ENCODE measurements at regions not wholly inside any gene's neighbourhood (a gene's known extent, or its start where the extent isn't known, plus 50 kb on each side); places are given as distances from the start of the nearest gene placed in this dataset.
A peak's percentile ranks its signal among the peaks of the same experiment; 100 is the strongest.

DNA sequence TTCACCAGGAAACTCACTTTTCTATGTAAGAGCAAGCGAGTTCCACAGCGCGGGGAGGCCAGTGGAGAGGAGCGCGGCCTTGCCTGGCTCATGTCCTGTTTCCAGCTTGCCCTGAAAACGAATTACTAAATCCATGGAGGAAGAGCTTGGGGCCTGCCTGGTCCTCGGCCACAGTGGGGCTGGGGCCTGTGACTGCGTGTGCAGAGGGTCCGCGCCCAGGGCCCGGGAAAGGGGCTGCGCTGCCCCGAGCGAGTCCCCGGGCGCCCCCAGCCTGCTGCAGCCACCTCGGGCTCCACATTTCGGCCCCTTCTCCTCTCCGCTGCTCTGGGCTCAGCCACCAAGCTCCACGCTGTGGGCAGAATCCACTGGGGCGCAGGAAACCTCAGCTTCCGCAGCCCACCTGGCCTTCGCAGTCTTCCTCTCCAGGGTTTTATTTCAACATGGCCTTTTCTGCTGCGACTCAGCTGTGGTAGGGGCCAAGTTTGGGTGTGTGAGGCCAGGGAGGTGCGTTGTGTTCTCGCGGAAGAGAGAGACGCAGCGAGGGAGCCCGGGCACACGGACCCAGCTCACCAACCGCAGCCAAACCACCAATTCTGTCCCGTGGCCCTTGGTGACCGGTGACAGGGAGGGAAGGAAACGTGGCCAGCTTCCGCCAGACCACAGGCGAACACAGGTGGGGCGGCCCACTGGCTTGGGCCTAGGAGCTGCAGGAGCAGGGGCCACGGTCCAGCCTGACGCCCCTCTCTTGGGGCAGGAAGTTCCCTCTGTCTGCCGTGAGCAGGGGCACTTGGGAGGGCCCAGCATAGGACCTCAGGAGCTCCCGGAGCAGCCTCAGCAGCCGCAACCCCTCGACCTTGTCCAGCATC, 211.4 kb downstream of the ERMARD start:
- no peak overlapping the region for H3K4me3 ChIP-seq (ENCODE audit: insufficient read depth, low read depth, low read length)

DNA sequence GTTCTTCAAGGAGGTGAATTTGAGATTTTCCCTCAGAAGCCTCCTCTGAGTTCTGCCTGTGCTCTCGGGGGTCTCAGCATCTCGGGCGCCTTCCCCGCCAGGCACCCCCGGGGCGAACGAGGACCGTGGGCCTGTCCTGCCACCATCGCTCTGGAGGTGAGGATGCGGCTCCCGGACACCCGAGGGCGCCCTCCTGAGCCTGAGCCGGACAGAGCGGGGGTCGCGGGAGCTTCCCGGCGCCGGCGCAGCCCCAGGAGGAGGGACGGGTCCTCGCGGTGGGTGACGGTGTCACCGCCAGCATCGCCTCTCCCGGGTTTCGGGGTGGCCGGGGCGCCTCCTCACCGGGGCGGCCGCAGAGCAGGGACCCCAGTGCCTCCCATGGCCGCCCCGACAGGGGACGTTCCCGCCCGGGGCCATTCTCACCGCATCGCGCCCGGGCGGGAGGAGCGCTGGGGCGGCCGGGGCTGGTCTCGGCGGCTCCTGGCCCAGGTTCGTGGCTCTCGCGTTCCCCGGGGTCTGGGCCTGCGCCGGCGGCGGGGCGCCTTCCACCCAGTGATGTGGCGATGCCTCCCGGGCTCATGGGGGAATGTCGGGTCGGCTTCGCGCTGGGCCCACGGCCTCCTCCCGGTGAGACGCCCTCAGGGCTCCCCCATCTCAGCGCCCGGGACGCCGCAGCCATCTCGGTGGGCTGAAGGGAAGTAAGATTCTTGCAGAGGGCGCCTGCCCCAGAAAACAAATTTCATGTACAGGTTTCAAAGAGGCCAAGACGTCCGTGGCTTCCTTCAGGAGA, 210.5 kb downstream of the ERMARD start:
- Mint-ChIP-seq H3K36me3 (ENCODE audit: low read depth, unreplicated experiment) (no peaks in the 10 kb centered on the region), H3K9me3 (ENCODE audit: unreplicated experiment) (peaks cover 8% of the 10 kb centered on the region), H3K4me3 (ENCODE audit: unreplicated experiment) (no peak overlapping the region), H3K4me1 (ENCODE audit: low read depth, unreplicated experiment) (no peaks in the 10 kb centered on the region), H3K27me3 (ENCODE audit: low read depth, unreplicated experiment) (peaks cover 59% of the 10 kb centered on the region), H3K27ac (ENCODE audit: unreplicated experiment) (no peak overlapping the region)
- FAIRE-seq (no peak), DNase-seq (ENCODE audit: low read depth) (no peak)
- no peaks in the 10 kb centered on the region for H3K79me2 ChIP-seq (ENCODE audit: insufficient read depth, low read length)
- H3K4me3 ChIP-seq (ENCODE audit: insufficient read depth, low read depth, low read length) = no peak overlapping the region
- no peaks in the 10 kb centered on the region for H3K4me1 ChIP-seq (ENCODE audit: insufficient read depth, low read length)
- H3K27ac ChIP-seq (ENCODE audit: low read depth, low read length) = no peak overlapping the region
- no peaks in the 10 kb centered on the region for H3K27me3 ChIP-seq (ENCODE audit: insufficient read depth, low read length)
- peak overlapping the region; percentile 39 for H3K4me2 ChIP-seq (ENCODE audit: low read length)
- no peak overlapping the region for H3K9ac ChIP-seq (ENCODE audit: low read length)
- H3K36me3 ChIP-seq (ENCODE audit: insufficient read depth, low read length) = no peaks in the 10 kb centered on the region
- H3K9me3 ChIP-seq (ENCODE audit: insufficient read depth, low read depth, low read length) = no peaks in the 10 kb centered on the region
- peak overlapping the region; percentile 26 for H2AFZ ChIP-seq (ENCODE audit: low read depth, low read length)
- TF ChIP-seq, protein P1, sequence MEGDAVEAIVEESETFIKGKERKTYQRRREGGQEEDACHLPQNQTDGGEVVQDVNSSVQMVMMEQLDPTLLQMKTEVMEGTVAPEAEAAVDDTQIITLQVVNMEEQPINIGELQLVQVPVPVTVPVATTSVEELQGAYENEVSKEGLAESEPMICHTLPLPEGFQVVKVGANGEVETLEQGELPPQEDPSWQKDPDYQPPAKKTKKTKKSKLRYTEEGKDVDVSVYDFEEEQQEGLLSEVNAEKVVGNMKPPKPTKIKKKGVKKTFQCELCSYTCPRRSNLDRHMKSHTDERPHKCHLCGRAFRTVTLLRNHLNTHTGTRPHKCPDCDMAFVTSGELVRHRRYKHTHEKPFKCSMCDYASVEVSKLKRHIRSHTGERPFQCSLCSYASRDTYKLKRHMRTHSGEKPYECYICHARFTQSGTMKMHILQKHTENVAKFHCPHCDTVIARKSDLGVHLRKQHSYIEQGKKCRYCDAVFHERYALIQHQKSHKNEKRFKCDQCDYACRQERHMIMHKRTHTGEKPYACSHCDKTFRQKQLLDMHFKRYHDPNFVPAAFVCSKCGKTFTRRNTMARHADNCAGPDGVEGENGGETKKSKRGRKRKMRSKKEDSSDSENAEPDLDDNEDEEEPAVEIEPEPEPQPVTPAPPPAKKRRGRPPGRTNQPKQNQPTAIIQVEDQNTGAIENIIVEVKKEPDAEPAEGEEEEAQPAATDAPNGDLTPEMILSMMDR (IDR thresholded peaks at IDR 0.05; ENCODE audit: insufficient read depth, low read depth, low read length) = no peak
- TF ChIP-seq EZH2 (IDR thresholded peaks at IDR 0.05; ENCODE audit: insufficient read depth, low read length) = no peak
- H4K20me1 ChIP-seq (ENCODE audit: insufficient read depth, low read length) = no peaks in the 10 kb centered on the region

More for the DNA sequence above, 211.4 kb downstream of the ERMARD start:
- peaks cover 8% of the 10 kb centered on the region for H3K9me3 Mint-ChIP-seq (ENCODE audit: unreplicated experiment)
- Histone ChIP-seq H3K4me2 (ENCODE audit: low read length) (no peak overlapping the region), H3K9me3 (ENCODE audit: insufficient read depth, low read depth, low read length) (no peaks in the 10 kb centered on the region), H2AFZ (ENCODE audit: low read depth, low read length) (no peak overlapping the region), H3K36me3 (ENCODE audit: insufficient read depth, low read length) (no peaks in the 10 kb centered on the region), H3K4me1 (ENCODE audit: insufficient read depth, low read length) (no peaks in the 10 kb centered on the region), H3K79me2 (ENCODE audit: insufficient read depth, low read length) (no peaks in the 10 kb centered on the region), H4K20me1 (ENCODE audit: insufficient read depth, low read length) (no peaks in the 10 kb centered on the region), H3K27me3 (ENCODE audit: insufficient read depth, low read length) (no peaks in the 10 kb centered on the region), H3K9ac (ENCODE audit: low read length) (no peak overlapping the region), H3K27ac (ENCODE audit: low read depth, low read length) (no peak overlapping the region)
- no peaks in the 10 kb centered on the region for H3K4me1 Mint-ChIP-seq (ENCODE audit: low read depth, unreplicated experiment)
- DNase-seq (ENCODE audit: low read depth) = no peak
- H3K27me3 Mint-ChIP-seq (ENCODE audit: low read depth, unreplicated experiment) = peaks cover 59% of the 10 kb centered on the region
- FAIRE-seq = no peak
- H3K27ac Mint-ChIP-seq (ENCODE audit: unreplicated experiment) = no peak overlapping the region
- no peak overlapping the region for H3K4me3 Mint-ChIP-seq (ENCODE audit: unreplicated experiment)
- no peak for TF ChIP-seq EZH2 (IDR thresholded peaks at IDR 0.05; ENCODE audit: insufficient read depth, low read length)
- TF ChIP-seq, protein P1 (IDR thresholded peaks at IDR 0.05; ENCODE audit: insufficient read depth, low read depth, low read length) = no peak
- no peaks in the 10 kb centered on the region for H3K36me3 Mint-ChIP-seq (ENCODE audit: low read depth, unreplicated experiment)

All from astrocyte (in vitro differentiated cells and primary cell).